Epithelial cell of esophagus (primary cell): ENCODE measurements at regions not wholly inside any gene's neighbourhood (a gene's known extent, or its start where the extent isn't known, plus 50 kb on each side); places are given as distances from the start of the nearest gene placed in this dataset.

Source experiments
- DNase-seq: peaks from one replicate; pipeline ENCODE4 v3.0.0; 2010; ENCODE audit warnings: low read depth
- H3K4me3 ChIP-seq: 2 replicates; pipeline ENCODE4 v1.5.1; 2011; ENCODE audit warnings: mild to moderate bottlenecking, low read length, control low read depth
- TF ChIP-seq, protein P1 (sequence below): IDR thresholded peaks from 2 replicates; pipeline ENCODE4 v1.5.1; 2011; ENCODE audit warnings: low read depth, mild to moderate bottlenecking, low read length, control low read depth, inconsistent platforms; ENCODE audit not compliant: insufficient read depth; ENCODE audit errors: missing control alignments

DNA sequence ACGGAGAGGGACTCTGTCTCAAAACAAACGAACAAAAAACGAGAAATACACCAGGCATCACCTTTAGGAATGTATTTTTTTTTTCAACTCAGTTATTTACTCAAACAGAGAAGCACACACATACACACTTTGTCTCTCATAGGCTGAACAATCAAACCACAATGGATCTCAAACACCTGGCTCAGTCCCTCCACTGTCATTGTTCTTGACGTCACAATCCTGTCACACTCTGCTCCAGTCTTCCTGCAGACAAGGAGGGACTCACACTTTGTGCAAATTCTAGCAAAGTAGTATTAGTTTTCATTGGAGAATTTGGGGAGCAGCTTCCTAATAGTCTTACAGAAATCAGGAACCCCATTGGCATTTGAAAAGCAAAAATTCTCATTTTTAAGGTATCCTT lies 727.8 kb downstream of the BCL11B start:
- no peak for DNase-seq
- H3K4me3 ChIP-seq, result no peak overlapping the region
- TF ChIP-seq, protein P1, sequence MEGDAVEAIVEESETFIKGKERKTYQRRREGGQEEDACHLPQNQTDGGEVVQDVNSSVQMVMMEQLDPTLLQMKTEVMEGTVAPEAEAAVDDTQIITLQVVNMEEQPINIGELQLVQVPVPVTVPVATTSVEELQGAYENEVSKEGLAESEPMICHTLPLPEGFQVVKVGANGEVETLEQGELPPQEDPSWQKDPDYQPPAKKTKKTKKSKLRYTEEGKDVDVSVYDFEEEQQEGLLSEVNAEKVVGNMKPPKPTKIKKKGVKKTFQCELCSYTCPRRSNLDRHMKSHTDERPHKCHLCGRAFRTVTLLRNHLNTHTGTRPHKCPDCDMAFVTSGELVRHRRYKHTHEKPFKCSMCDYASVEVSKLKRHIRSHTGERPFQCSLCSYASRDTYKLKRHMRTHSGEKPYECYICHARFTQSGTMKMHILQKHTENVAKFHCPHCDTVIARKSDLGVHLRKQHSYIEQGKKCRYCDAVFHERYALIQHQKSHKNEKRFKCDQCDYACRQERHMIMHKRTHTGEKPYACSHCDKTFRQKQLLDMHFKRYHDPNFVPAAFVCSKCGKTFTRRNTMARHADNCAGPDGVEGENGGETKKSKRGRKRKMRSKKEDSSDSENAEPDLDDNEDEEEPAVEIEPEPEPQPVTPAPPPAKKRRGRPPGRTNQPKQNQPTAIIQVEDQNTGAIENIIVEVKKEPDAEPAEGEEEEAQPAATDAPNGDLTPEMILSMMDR, result no peak

- DNase-seq, result no peak
- TF ChIP-seq, protein P1, result no peak
- H3K4me3 ChIP-seq, result no peak overlapping the region
Observed at GRCh38 chr14:98545181-98545580, 726.8 kb downstream of the BCL11B start.

DNA sequence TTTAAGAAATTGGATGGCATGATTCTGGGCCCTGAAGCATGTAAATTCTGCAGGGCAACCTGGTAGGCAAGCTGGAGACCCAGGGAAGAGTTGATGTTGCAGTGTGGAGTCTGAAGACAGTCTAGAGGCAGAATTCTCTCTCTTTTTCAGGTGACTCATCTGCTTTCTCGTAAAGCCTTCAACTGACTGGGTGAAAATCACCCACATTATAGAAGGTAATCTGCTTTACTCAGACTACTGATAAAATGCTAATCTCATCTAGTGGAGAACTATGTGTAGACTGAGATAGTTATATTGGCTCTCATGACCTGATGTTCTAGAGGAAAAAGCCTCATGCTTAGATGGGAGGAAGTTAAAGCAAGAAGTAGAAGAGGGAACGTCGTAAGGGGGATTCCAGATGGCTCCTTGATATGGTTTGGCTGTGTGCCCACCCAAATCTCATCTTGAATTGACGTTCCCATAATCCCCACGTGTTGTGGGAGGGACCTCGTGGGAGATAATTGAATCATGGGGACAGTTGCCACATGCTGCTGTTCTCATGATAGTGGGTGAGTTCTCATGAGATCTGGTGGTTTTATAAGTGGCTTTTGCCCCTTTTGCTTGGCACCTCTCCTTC lies 723.8 kb downstream of the BCL11B start:
- peak; percentile 18 for DNase-seq
- H3K4me3 ChIP-seq, result no peak overlapping the region
- TF ChIP-seq, protein P1, result no peak

DNA sequence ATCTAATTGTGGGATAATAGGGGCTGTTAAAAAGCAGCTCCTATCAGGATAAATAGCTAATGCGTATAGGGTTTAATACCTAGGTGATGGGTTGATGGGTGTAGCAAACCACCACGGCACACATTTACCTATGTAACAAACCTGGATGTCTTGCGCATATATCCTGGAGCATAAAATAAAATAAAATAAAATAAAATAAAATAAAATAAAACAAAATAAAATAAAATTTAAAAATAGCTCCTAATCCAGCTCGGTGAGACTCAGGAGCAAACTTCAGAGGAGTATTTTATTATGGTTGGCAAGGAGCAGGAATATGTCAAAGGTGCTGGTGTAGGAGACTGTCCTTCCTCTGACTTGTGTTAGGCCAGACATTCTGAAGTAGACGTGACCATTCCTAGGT lies 721.0 kb downstream of the BCL11B start:
- no peak overlapping the region for H3K4me3 ChIP-seq
- TF ChIP-seq, protein P1, result no peak
- no peak for DNase-seq

- TF ChIP-seq, protein P1, result no peak
- no peak for DNase-seq
- no peak overlapping the region for H3K4me3 ChIP-seq
Observed at GRCh38 chr14:98555440-98555839, 716.6 kb downstream of the BCL11B start.

GRCh38 chr14:98564006-98564405 lies 708.0 kb downstream of the BCL11B start:
- TF ChIP-seq, protein P1, result no peak
- DNase-seq, result no peak
- no peak overlapping the region for H3K4me3 ChIP-seq

- peak; percentile 68 for DNase-seq
- TF ChIP-seq, protein P1, result no peak
- no peak overlapping the region for H3K4me3 ChIP-seq
Observed at GRCh38 chr14:98564541-98564940, 707.5 kb downstream of the BCL11B start.
